HG02943 (cell line): ENCODE measurements at regions not wholly inside any gene's neighbourhood (a gene's known extent, or its start where the extent isn't known, plus 50 kb on each side); places are given as distances from the start of the nearest gene placed in this dataset.

Source experiments
- ATAC-seq: cut with Tn5 transposase; IDR thresholded peaks from one replicate; pipeline ENCODE4 v1.9.1; 2021; ENCODE audit warnings: mild to moderate bottlenecking, low read depth, moderate library complexity; ENCODE audit not compliant: unreplicated experiment

DNA sequence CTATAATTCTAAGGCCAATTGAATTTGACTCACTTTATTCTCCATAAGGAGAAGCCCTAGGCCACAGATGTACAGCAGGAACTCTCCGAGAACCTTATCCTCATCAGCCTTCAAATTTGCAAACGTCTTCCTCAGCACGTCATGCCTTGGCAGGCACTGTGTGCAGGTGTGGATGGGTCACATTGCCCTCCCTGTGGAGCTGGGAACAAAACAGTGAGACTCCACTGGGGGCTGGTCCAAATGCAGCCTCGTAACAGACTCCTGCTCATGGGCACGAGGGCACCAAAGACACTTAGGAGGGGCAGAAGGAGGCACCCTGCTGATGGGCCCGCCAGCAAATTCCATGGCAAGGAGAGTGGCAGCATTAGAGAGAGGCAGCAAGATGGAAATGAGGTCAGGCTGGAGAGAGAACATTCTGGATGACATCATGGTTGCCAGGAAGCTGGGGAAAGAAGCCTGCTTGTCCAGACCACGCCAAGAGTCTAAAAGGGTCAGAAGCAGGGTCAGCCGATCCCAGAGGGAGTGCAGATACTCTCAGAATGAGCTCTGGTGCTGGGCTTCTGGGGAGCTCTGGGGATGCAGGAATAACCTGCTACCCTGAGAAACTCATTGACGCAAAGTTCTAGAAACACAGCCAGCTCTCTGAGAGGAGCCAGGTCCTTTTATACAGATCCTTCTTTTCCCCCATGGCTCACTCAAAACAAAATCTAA, 242.2 kb downstream of the B3GLCT start:
- ATAC-seq = no peak

- no peak for ATAC-seq
Observed at GRCh38 chr13:31442571-31442970, 242.8 kb downstream of the B3GLCT start.

GRCh38 chr13:31444266-31444856, 244.6 kb downstream of the B3GLCT start:
- no peak for ATAC-seq

DNA sequence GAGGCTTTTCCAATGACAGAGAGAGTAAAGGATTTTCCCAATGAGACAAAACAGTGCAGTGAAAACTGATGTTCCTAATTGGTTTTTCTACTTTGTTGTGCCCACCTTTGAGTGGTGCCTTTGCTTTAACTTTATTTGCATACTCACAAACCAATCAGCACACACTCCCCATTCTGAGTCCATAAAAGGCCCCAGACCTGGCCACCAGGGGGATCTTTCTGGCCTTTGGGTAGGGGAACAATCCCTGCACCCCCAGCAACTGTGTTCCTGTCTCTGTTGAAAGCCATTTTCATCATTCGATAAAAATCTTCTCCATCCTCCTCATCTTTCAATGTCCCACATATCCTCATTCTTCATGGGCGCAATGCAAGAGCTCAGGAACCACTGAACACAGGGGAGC, 252.8 kb downstream of the B3GLCT start:
- no peak for ATAC-seq

GRCh38 chr13:31455581-31455980, 255.8 kb downstream of the B3GLCT start:
- no peak for ATAC-seq

- no peak for ATAC-seq
Observed at GRCh38 chr13:31456056-31456455, 256.3 kb downstream of the B3GLCT start.

DNA sequence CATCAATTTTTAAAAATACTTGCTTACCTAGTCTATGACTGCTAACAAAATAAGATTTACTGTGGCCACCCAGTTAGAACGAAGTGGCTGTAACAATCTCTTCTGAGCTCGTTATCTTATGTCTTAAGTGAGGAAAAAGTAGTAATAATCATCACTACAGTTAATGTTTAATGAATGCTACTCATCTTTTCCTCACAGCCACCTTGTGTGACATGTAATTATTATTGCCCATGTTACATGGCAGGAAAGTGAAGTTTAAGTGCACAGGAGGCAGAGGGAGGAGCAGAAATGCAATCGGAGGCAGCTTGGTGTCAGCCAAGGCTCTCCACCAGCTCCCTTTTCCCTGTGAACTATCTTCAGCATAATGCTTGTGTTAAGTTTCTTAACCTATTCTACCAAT, 260.3 kb downstream of the B3GLCT start:
- ATAC-seq = no peak

DNA sequence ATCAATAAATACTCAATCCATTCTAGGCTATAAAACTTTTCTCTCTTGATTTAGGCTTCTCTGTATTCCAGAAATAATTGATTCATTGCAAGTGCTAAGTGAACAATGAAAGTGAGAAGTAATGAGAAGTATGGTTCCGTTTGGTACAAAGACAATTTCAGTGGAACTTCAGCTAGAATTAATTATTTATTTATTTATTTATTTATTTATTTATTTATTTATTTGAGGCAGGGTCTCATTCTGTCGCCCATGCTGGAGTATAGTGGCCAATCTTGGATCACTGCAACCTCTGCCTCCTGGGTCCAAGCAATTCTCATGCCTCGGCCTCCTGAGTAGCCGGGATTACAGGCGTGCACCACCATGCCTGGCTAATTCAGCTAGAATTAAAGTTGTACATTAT, 262.1 kb downstream of the B3GLCT start:
- ATAC-seq = no peak

DNA sequence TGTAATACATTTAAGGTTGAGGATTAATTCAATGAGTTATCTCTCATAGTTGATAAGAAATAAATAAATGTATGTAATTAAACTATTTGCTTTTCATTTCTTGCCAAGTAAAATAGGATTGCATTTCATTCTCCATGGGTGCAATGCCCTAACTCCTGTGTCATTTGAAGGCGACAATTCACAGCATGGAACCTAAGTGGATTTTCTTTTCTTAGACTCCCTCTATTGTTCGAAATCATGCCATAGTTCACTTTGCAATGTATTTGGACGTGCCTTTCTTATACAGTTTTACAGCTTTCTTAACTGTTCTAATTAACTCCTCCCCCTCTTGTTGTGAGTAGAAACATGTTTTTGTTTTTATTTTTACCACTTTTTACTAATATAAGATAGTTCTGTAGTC, 263.0 kb downstream of the B3GLCT start:
- ATAC-seq = no peak

- ATAC-seq = no peak
Observed at GRCh38 chr13:31468114-31468902, 268.5 kb downstream of the B3GLCT start.

- no peak for ATAC-seq
Observed at GRCh38 chr13:31469377-31469776, 269.6 kb downstream of the B3GLCT start.

- no peak for ATAC-seq
Observed at GRCh38 chr13:31476266-31476665, 263.1 kb upstream of the RXFP2 start.

- no peak for ATAC-seq
Observed at GRCh38 chr13:31476753-31477152, 262.6 kb upstream of the RXFP2 start.

DNA sequence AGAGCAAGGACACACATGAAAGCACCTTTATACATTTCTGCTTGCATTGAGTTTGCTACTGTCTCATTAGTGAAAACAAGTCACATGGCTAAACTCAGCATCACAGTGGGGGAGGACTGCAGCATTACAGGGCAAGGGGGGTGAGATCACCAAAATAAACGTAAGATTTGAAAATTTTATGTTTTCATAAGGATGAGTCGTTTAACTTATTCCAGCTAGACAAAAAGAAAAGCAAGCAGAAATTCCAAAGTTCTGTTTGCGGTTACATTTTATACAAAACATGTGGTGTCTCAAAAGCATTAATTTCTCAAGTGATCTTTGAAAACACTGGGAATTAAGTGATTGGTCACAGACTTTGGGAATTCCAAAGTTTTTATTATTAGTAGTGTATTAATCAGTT, 261.4 kb upstream of the RXFP2 start:
- ATAC-seq = no peak

GRCh38 chr13:31485183-31485582, 254.1 kb upstream of the RXFP2 start:
- no peak for ATAC-seq

- ATAC-seq = no peak
Observed at GRCh38 chr13:31485651-31486051, 253.7 kb upstream of the RXFP2 start.

GRCh38 chr13:31495336-31495735, 244.0 kb upstream of the RXFP2 start:
- ATAC-seq = no peak

DNA sequence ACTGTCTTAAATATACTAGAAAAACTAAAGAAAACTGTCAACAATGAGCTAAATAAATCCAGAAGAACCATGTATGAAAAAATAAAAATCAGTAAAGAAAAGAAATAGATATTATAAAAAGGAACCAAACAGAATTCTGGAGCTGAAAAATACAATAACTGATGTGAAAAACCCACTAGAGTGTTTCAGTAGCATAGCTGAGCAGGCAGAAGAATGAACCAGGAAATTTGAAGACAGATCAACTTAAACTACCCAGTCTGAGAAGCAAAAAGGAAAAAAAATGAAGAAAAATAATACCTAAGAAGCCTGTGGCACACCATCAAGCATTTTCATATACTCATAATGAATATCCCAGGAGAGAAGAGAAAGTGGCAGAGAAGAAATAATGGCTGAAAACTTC, 240.1 kb upstream of the RXFP2 start:
- ATAC-seq = no peak

DNA sequence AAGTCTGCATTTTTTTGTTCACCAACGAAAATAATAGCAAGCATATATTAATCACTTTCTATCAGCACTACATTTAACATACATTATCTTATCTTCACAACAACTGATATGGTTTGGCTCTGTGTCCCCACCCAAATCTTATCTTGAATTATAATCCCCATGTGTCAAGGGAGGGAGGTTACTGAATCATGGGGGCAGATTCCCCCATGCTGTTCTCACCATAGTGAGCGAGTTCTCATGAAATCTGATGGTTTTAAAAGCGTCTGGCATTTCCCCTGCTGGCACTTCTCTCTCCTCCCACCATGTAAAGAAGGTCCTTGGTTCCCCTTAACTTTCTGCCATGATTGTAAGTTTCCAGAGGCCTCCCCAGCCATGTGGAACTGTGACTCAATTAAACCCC, 235.7 kb upstream of the RXFP2 start:
- no peak for ATAC-seq

DNA sequence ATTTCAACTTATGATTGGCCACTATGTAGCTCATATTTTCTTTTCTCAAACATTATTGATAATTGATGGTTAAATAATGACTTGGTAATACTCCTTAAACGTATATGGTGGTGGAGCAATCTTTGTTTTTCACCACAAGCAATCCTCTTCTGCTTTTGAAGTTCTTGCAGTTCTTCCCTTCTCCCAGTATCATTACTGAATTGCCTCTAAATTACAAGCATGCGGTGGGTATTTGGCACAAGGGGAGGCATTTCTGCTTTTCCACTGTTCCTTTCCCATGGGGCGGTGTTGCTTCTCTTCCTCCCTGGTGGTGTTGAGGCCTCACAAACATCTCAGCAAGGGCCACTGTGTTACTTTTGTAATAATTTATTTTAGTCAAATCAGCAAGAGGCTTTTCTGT, 234.4 kb upstream of the RXFP2 start:
- no peak for ATAC-seq

GRCh38 chr13:31512331-31512730, 227.0 kb upstream of the RXFP2 start:
- ATAC-seq = no peak

- no peak for ATAC-seq
Observed at GRCh38 chr13:31514932-31515331, 224.4 kb upstream of the RXFP2 start.
